ENCODE measurements at regions not wholly inside any gene's neighbourhood (a gene's known extent, or its start where the extent isn't known, plus 50 kb on each side); places are given as distances from the start of the nearest gene placed in this dataset.

DNA sequence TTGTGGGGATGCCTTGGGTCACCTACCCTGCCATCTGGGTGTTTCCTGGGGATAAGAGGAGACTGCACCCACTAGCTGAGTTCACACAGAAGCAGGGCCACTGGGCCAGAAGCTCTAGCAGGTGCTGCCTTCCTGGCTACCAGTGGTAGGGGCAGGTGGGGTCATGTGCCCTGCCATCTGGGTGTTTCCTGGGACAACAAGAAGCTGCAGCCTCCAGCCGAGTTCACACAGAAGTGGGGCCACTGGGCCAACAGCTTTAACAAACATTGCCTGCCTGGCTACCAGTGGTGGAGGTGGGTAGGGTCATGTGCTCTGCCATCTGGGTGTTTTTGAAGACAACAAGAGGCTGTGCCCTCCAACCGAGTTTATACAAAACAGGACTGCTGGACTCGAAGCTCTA is 282.2 kb upstream of the SYT4 start:
- TF ChIP-seq, protein P1, sequence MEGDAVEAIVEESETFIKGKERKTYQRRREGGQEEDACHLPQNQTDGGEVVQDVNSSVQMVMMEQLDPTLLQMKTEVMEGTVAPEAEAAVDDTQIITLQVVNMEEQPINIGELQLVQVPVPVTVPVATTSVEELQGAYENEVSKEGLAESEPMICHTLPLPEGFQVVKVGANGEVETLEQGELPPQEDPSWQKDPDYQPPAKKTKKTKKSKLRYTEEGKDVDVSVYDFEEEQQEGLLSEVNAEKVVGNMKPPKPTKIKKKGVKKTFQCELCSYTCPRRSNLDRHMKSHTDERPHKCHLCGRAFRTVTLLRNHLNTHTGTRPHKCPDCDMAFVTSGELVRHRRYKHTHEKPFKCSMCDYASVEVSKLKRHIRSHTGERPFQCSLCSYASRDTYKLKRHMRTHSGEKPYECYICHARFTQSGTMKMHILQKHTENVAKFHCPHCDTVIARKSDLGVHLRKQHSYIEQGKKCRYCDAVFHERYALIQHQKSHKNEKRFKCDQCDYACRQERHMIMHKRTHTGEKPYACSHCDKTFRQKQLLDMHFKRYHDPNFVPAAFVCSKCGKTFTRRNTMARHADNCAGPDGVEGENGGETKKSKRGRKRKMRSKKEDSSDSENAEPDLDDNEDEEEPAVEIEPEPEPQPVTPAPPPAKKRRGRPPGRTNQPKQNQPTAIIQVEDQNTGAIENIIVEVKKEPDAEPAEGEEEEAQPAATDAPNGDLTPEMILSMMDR (IDR thresholded peaks at IDR 0.05; ENCODE audit: control extremely low read depth, extremely low read depth), result no peak
- H3K27ac ChIP-seq (ENCODE audit: low read depth in 1 of 2, low read length in 1 of 2), result no peak overlapping the region
- ATAC-seq (ENCODE audit: insufficient read depth, low FRiP score) (no peak), DNase-seq (no peak)
- H3K36me3 ChIP-seq (ENCODE audit: control insufficient read depth in 4 of 4, insufficient read depth in 4 of 4, low read length in 4 of 4), result no peaks in the 10 kb centered on the region
- WGBS, 2 donors, result 84 to 87% methylated on average over 3 of the region's 3 CpGs
- H3K4me1 ChIP-seq (ENCODE audit: control insufficient read depth in 5 of 5, insufficient read depth in 5 of 5, low read length in 5 of 5), result no peaks in the 10 kb centered on the region
- H3K9ac ChIP-seq (ENCODE audit: insufficient read depth in 1 of 2, low read length in 2 of 2), result no peak overlapping the region
- H3K27me3 ChIP-seq (ENCODE audit: control insufficient read depth in 3 of 3, insufficient read depth in 3 of 3, low read length in 2 of 3), result no peaks in the 10 kb centered on the region
- H3K4me3 ChIP-seq, result no peak overlapping the region
- no peaks in the 10 kb centered on the region for H3K9me3 ChIP-seq (ENCODE audit: control insufficient read depth in 4 of 4, insufficient read depth in 3 of 4, low read length in 3 of 4)

DNA sequence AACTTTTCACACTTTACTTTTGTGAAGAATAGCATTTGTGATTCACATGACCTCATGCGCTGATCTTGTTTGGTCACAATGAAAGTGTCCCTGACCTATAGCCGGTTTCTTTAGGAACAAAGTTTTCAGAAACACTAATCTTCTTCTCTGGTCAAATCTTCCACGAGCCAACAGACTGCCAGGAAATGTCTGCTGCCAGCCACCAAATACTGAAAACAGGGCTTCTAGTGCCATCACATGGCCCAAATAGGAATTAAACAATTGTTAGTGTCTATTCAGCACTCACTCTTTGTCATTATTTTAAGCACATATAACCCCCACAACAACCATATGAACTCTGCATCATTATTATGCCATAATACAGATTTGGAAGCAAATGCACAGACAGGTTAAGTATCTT is 286.5 kb upstream of the SYT4 start:
- peak; percentile 33 to 62 (median 52) for DNase-seq
- H3K27ac ChIP-seq (ENCODE audit: low read depth in 1 of 2, low read length in 1 of 2), result no peak overlapping the region
- peak; percentile 68 for ATAC-seq (ENCODE audit: insufficient read depth, low FRiP score)

DNA sequence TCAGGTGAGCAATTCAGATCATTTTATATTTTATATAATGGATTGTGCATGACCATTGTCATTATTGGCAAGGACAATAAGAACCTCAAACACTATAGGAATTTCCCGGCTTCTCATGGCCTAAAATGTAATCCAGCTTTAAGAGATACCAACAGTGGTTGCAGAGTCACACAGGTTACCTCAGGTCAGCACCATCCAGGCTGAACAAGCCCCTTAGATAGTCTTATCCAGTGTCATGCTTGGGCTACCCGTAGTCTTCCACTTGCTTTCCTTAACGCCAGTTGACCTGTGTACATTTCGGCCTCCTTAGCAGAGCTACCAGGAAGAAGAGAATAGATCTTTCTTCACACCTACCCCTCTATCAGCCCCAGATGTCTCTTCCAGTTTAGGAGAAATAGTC is 293.3 kb upstream of the SYT4 start:
- H3K9ac ChIP-seq (ENCODE audit: insufficient read depth in 1 of 2, low read length in 2 of 2), result no peak overlapping the region
- DNase-seq (no peak), ATAC-seq (ENCODE audit: insufficient read depth, low FRiP score) (no peak)
- WGBS, 2 donors, result 91 to 92% methylated on average over 4 of the region's 4 CpGs
- TF ChIP-seq, protein P1 (IDR thresholded peaks at IDR 0.05; ENCODE audit: control extremely low read depth, extremely low read depth), result no peak
- no peak overlapping the region for H3K4me3 ChIP-seq
- peaks cover 0 to 4% (median 0%) of the 10 kb centered on the region in 5 donors for H3K4me1 ChIP-seq (ENCODE audit: control insufficient read depth in 5 of 5, insufficient read depth in 5 of 5, low read length in 5 of 5)
- no peaks in the 10 kb centered on the region for H3K9me3 ChIP-seq (ENCODE audit: control insufficient read depth in 4 of 4, insufficient read depth in 3 of 4, low read length in 3 of 4)
- no peak overlapping the region for H3K27ac ChIP-seq (ENCODE audit: low read depth in 1 of 2, low read length in 1 of 2)
- no peaks in the 10 kb centered on the region for H3K36me3 ChIP-seq (ENCODE audit: control insufficient read depth in 4 of 4, insufficient read depth in 4 of 4, low read length in 4 of 4)
- H3K27me3 ChIP-seq (ENCODE audit: control insufficient read depth in 3 of 3, insufficient read depth in 3 of 3, low read length in 2 of 3), result no peaks in the 10 kb centered on the region

More for the DNA sequence above, 286.5 kb upstream of the SYT4 start:
- no peaks in the 10 kb centered on the region for H3K36me3 ChIP-seq (ENCODE audit: control insufficient read depth in 4 of 4, insufficient read depth in 4 of 4, low read length in 4 of 4)
- 26 to 31% methylated on average over 3 of the region's 3 CpGs for WGBS, 2 donors
- no peak overlapping the region for H3K4me3 ChIP-seq
- H3K9ac ChIP-seq (ENCODE audit: insufficient read depth in 1 of 2, low read length in 2 of 2), result no peak overlapping the region
- H3K27me3 ChIP-seq (ENCODE audit: control insufficient read depth in 3 of 3, insufficient read depth in 3 of 3, low read length in 2 of 3), result no peaks in the 10 kb centered on the region
- TF ChIP-seq, protein P1 (IDR thresholded peaks at IDR 0.05; ENCODE audit: control extremely low read depth, extremely low read depth), result peak; percentile 16
- H3K9me3 ChIP-seq (ENCODE audit: control insufficient read depth in 4 of 4, insufficient read depth in 3 of 4, low read length in 3 of 4), result no peaks in the 10 kb centered on the region
- no peaks in the 10 kb centered on the region for H3K4me1 ChIP-seq (ENCODE audit: control insufficient read depth in 5 of 5, insufficient read depth in 5 of 5, low read length in 5 of 5)

DNA sequence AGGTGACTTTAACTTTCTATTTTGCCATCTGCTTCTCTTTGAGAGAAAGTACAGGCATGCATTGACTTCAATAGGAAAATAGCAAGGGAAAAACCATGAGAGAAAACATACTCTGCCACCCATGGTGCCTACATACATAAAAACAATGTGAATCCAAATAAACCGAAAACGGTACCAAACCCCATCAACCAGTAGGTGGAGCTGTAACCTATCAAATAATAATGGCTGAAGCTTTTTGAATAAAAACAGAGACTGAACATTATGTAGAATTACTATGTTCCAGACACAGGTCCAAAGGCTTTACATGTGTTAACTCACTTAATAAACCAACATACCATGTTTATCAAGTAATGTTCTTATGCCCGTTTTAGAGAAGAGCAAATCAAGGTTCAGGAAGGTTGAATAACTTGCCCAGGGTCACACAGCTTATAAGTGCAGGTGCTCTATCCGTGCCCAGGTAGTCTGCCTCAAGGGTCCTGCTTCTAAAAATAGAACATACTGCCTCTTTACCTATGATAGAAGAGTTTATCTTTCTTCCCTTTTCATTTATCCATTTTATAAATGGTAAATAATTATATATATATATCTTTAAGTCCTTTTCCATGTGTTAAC is 293.9 kb upstream of the SYT4 start:
- TF ChIP-seq, protein P1 (IDR thresholded peaks at IDR 0.05; ENCODE audit: control extremely low read depth, extremely low read depth), result peak; percentile 33
- no peaks in the 10 kb centered on the region for H3K9me3 ChIP-seq (ENCODE audit: control insufficient read depth in 4 of 4, insufficient read depth in 3 of 4, low read length in 3 of 4)
- no peak overlapping the region for H3K4me3 ChIP-seq
- ATAC-seq (ENCODE audit: insufficient read depth, low FRiP score) (no peak), DNase-seq (peak in 2 of 3 donors; percentile 76 to 80)
- peaks cover 0 to 4% (median 0%) of the 10 kb centered on the region in 5 donors for H3K4me1 ChIP-seq (ENCODE audit: control insufficient read depth in 5 of 5, insufficient read depth in 5 of 5, low read length in 5 of 5)
- WGBS, 2 donors, result 33 to 40% methylated on average over 4 of the region's 4 CpGs
- no peaks in the 10 kb centered on the region for H3K27me3 ChIP-seq (ENCODE audit: control insufficient read depth in 3 of 3, insufficient read depth in 3 of 3, low read length in 2 of 3)
- no peak overlapping the region for H3K27ac ChIP-seq (ENCODE audit: low read depth in 1 of 2, low read length in 1 of 2)
- no peak overlapping the region for H3K9ac ChIP-seq (ENCODE audit: insufficient read depth in 1 of 2, low read length in 2 of 2)
- H3K36me3 ChIP-seq (ENCODE audit: control insufficient read depth in 4 of 4, insufficient read depth in 4 of 4, low read length in 4 of 4), result no peaks in the 10 kb centered on the region

Data from lung (tissue), 11 donors.